ENCODE measurements at regions not wholly inside any gene's neighbourhood (a gene's known extent, or its start where the extent isn't known, plus 50 kb on each side); places are given as distances from the start of the nearest gene placed in this dataset.
A peak's percentile ranks its signal among the peaks of the same experiment; 100 is the strongest.

DNA sequence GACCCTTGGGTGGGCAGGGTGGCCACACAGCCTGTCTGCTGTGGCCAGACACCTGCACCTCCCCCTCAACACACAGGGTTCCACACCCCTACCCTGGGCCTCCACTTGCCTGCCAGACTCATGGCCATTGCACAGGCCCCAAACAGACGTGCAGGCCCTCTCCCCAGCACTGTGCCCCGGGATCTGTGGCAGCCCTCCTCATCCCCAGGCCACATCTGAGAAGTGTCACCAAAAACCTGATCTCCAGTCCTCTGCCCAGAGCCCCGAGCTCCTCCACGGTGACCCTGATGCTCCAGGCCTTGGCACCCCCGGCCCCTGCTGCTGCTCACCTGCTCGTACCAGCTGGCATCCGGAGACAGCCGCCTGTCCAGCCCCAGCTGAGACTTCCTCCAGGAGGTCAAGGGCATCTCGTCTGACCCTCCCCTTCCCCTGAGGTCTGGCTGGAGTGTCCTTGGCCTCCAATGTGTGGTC is 160.1 kb downstream of the DLL1 start:
- Histone ChIP-seq H3K36me3 (ENCODE audit: insufficient read depth, low read length, poor library complexity, severe bottlenecking) (no peaks in the 10 kb centered on the region), H3K27ac (ENCODE audit: low read depth, low read length, poor library complexity, severe bottlenecking) (no peak overlapping the region), H3K27me3 (replicated peaks; ENCODE audit: insufficient read depth, low read depth, low read length, poor library complexity) (no peaks in the 10 kb centered on the region), H3K9me3 (ENCODE audit: low read depth, low read length, poor library complexity, severe bottlenecking) (no peaks in the 10 kb centered on the region), H3K4me3 (ENCODE audit: low read depth, low read length, poor library complexity, severe bottlenecking) (no peak overlapping the region), H3K4me1 (ENCODE audit: insufficient read depth, low read length, poor library complexity, severe bottlenecking) (no peaks in the 10 kb centered on the region)
- TF ChIP-seq EZH2 (IDR thresholded peaks at IDR 0.05; ENCODE audit: borderline replicate concordance, low read depth, low read length, poor library complexity, severe bottlenecking): no peak
- TF ChIP-seq, protein P1, sequence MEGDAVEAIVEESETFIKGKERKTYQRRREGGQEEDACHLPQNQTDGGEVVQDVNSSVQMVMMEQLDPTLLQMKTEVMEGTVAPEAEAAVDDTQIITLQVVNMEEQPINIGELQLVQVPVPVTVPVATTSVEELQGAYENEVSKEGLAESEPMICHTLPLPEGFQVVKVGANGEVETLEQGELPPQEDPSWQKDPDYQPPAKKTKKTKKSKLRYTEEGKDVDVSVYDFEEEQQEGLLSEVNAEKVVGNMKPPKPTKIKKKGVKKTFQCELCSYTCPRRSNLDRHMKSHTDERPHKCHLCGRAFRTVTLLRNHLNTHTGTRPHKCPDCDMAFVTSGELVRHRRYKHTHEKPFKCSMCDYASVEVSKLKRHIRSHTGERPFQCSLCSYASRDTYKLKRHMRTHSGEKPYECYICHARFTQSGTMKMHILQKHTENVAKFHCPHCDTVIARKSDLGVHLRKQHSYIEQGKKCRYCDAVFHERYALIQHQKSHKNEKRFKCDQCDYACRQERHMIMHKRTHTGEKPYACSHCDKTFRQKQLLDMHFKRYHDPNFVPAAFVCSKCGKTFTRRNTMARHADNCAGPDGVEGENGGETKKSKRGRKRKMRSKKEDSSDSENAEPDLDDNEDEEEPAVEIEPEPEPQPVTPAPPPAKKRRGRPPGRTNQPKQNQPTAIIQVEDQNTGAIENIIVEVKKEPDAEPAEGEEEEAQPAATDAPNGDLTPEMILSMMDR (conservative IDR thresholded peaks at IDR 0.05; ENCODE audit: low read depth, low read length): no peak
- intact Hi-C loops (cut with micrococcal nuclease; ENCODE audit: unreplicated experiment): no loop called here
- no TSS peak for BruUV-seq (replicated peaks)
- POLR2A ChIA-PET (ENCODE audit: low non-redundant PET): no interaction called here
- CTCF ChIA-PET: no interaction called here
- DNase-seq (ENCODE audit: low spot score): no peak

DNA sequence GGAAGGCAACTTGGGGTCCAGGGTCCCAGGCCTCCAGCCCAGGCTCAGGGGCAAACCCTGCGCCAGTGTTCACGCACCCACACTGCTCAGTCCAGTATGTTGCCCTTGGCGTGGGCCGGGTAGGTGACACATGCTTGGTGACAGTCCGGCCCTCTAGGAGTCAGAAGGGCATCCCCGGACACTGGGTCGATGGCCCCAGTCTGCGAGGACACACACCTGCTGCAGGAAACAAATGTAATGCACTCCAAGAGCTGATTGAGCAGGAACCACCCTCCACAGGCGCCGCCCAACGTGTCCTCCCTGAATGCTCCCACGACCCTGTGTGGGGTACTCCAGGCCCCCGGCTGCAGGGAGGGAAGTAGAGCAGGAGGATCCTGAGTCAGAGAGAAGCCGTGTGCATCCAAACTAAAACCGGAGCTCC is 160.7 kb downstream of the DLL1 start:
- Histone ChIP-seq H3K9me3 (ENCODE audit: low read depth, low read length, poor library complexity, severe bottlenecking) (no peaks in the 10 kb centered on the region), H3K27ac (ENCODE audit: low read depth, low read length, poor library complexity, severe bottlenecking) (no peak overlapping the region), H3K4me1 (ENCODE audit: insufficient read depth, low read length, poor library complexity, severe bottlenecking) (no peaks in the 10 kb centered on the region), H3K36me3 (ENCODE audit: insufficient read depth, low read length, poor library complexity, severe bottlenecking) (no peaks in the 10 kb centered on the region), H3K27me3 (replicated peaks; ENCODE audit: insufficient read depth, low read depth, low read length, poor library complexity) (no peaks in the 10 kb centered on the region), H3K4me3 (ENCODE audit: low read depth, low read length, poor library complexity, severe bottlenecking) (no peak overlapping the region)
- CTCF ChIA-PET: no interaction called here
- BruUV-seq (replicated peaks): no TSS peak
- TF ChIP-seq EZH2 (IDR thresholded peaks at IDR 0.05; ENCODE audit: borderline replicate concordance, low read depth, low read length, poor library complexity, severe bottlenecking): no peak
- TF ChIP-seq, protein P1 (conservative IDR thresholded peaks at IDR 0.05; ENCODE audit: low read depth, low read length): no peak
- intact Hi-C loops (cut with micrococcal nuclease; ENCODE audit: unreplicated experiment): no loop called here
- POLR2A ChIA-PET (ENCODE audit: low non-redundant PET): no interaction called here
- no peak for DNase-seq (ENCODE audit: low spot score)

DNA sequence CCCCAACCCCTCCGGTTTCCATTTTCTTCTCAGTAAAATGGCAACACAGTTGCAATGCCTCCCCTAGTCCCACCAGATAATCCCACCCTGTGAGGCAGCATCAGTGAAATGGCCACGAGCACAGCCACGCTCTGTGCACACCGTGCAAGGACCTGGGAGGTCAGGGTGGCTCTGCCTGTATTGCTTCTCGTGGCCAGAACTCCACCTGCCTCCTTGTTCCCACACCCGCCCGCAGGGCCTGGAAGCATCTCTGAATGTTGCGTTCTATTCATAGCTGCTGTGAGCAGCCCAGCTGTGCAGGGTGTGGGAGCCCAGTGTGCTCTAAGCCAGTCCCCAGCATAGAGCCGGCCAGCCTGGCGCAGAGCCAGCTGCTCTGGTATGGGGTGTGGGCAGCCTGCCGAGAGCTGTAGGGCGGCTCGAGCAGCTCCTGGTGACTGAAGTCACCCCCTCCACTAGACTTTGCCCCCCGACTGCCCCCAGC is 161.1 kb downstream of the DLL1 start:
- TF ChIP-seq, protein P1 (conservative IDR thresholded peaks at IDR 0.05; ENCODE audit: low read depth, low read length): no peak
- no peak for TF ChIP-seq EZH2 (IDR thresholded peaks at IDR 0.05; ENCODE audit: borderline replicate concordance, low read depth, low read length, poor library complexity, severe bottlenecking)
- Histone ChIP-seq H3K36me3 (ENCODE audit: insufficient read depth, low read length, poor library complexity, severe bottlenecking) (no peaks in the 10 kb centered on the region), H3K27me3 (replicated peaks; ENCODE audit: insufficient read depth, low read depth, low read length, poor library complexity) (no peaks in the 10 kb centered on the region), H3K4me1 (ENCODE audit: insufficient read depth, low read length, poor library complexity, severe bottlenecking) (no peaks in the 10 kb centered on the region), H3K4me3 (ENCODE audit: low read depth, low read length, poor library complexity, severe bottlenecking) (no peak overlapping the region), H3K9me3 (ENCODE audit: low read depth, low read length, poor library complexity, severe bottlenecking) (no peaks in the 10 kb centered on the region), H3K27ac (ENCODE audit: low read depth, low read length, poor library complexity, severe bottlenecking) (no peak overlapping the region)
- intact Hi-C loops (cut with micrococcal nuclease; ENCODE audit: unreplicated experiment): no loop called here
- ChIA-PET CTCF (no interaction called here), POLR2A (ENCODE audit: low non-redundant PET) (no interaction called here)
- DNase-seq (ENCODE audit: low spot score): peak; percentile 28
- BruUV-seq (replicated peaks): no TSS peak
